ENCODE measurements at regions not wholly inside any gene's neighbourhood (a gene's known extent, or its start where the extent isn't known, plus 50 kb on each side); places are given as distances from the start of the nearest gene placed in this dataset.

DNA sequence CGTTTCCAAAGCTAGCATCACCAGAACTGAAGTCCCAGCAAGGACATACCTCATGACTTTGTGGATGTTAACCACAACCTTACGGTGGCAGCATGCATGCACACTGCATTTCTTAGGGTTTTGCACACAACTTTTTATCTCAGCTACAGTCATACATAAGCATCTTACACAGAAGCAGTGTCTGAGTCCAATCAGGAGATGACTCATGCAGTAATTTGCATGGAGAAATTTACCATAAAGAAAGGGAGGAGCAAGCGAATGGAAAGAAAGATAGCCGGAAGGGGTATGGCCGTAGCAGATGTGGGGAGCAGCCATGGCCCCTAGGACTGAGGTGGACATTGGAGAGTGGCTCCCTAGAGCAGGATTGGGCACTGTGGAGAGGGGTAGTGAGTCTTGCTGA is 522.5 kb downstream of the GALR1 start:
- Histone ChIP-seq H3K9ac (ENCODE audit: low read length) (no peak overlapping the region), H3K4me3 (ENCODE audit: low read length) (no peak overlapping the region), H3K79me2 (replicated peaks; ENCODE audit: insufficient read depth, low read length) (no peaks in the 10 kb centered on the region), H3K9me2 (ENCODE audit: insufficient read depth, low read length) (no peaks in the 10 kb centered on the region), H3K27ac (ENCODE audit: low read length) (no peak overlapping the region), H3K27me3 (ENCODE audit: insufficient read depth, low read depth, low read length) (no peaks in the 10 kb centered on the region), H3F3A (ENCODE audit: insufficient read depth, low read length, poor library complexity, severe bottlenecking) (no peaks in the 10 kb centered on the region), H4K20me1 (ENCODE audit: insufficient read depth) (no peaks in the 10 kb centered on the region), H2AFZ (ENCODE audit: low read depth, low read length) (no peak overlapping the region), H3K4me2 (ENCODE audit: low read length) (no peak overlapping the region), H3K36me3 (ENCODE audit: insufficient read depth, low read length) (no peaks in the 10 kb centered on the region), H3K9me3 (ENCODE audit: low read length) (no peaks in the 10 kb centered on the region)
- no peak for TF ChIP-seq RAD21 (conservative IDR thresholded peaks at IDR 0.05)
- no peak for TF ChIP-seq EZH2 (IDR thresholded peaks at IDR 0.05; ENCODE audit: borderline replicate concordance, insufficient read depth, low read length, poor library complexity, severe bottlenecking)
- TF ChIP-seq EP300 (conservative IDR thresholded peaks at IDR 0.05; ENCODE audit: poor library complexity, severe bottlenecking), result no peak
- TF ChIP-seq POLR2AphosphoS5 (IDR thresholded peaks at IDR 0.05), result no peak
- TF ChIP-seq SMC3 (conservative IDR thresholded peaks at IDR 0.05; ENCODE audit: poor library complexity), result no peak
- TF ChIP-seq TAF1 (IDR thresholded peaks at IDR 0.05; ENCODE audit: low read depth), result no peak
- TF ChIP-seq, protein P1, sequence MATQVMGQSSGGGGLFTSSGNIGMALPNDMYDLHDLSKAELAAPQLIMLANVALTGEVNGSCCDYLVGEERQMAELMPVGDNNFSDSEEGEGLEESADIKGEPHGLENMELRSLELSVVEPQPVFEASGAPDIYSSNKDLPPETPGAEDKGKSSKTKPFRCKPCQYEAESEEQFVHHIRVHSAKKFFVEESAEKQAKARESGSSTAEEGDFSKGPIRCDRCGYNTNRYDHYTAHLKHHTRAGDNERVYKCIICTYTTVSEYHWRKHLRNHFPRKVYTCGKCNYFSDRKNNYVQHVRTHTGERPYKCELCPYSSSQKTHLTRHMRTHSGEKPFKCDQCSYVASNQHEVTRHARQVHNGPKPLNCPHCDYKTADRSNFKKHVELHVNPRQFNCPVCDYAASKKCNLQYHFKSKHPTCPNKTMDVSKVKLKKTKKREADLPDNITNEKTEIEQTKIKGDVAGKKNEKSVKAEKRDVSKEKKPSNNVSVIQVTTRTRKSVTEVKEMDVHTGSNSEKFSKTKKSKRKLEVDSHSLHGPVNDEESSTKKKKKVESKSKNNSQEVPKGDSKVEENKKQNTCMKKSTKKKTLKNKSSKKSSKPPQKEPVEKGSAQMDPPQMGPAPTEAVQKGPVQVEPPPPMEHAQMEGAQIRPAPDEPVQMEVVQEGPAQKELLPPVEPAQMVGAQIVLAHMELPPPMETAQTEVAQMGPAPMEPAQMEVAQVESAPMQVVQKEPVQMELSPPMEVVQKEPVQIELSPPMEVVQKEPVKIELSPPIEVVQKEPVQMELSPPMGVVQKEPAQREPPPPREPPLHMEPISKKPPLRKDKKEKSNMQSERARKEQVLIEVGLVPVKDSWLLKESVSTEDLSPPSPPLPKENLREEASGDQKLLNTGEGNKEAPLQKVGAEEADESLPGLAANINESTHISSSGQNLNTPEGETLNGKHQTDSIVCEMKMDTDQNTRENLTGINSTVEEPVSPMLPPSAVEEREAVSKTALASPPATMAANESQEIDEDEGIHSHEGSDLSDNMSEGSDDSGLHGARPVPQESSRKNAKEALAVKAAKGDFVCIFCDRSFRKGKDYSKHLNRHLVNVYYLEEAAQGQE (IDR thresholded peaks at IDR 0.05; ENCODE audit: borderline replicate concordance), result no peak
- TF ChIP-seq MXI1 (conservative IDR thresholded peaks at IDR 0.05; ENCODE audit: poor library complexity, severe bottlenecking), result no peak
- TF ChIP-seq, protein P2, sequence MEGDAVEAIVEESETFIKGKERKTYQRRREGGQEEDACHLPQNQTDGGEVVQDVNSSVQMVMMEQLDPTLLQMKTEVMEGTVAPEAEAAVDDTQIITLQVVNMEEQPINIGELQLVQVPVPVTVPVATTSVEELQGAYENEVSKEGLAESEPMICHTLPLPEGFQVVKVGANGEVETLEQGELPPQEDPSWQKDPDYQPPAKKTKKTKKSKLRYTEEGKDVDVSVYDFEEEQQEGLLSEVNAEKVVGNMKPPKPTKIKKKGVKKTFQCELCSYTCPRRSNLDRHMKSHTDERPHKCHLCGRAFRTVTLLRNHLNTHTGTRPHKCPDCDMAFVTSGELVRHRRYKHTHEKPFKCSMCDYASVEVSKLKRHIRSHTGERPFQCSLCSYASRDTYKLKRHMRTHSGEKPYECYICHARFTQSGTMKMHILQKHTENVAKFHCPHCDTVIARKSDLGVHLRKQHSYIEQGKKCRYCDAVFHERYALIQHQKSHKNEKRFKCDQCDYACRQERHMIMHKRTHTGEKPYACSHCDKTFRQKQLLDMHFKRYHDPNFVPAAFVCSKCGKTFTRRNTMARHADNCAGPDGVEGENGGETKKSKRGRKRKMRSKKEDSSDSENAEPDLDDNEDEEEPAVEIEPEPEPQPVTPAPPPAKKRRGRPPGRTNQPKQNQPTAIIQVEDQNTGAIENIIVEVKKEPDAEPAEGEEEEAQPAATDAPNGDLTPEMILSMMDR (IDR thresholded peaks at IDR 0.05; ENCODE audit: poor library complexity, severe bottlenecking), result no peak

DNA sequence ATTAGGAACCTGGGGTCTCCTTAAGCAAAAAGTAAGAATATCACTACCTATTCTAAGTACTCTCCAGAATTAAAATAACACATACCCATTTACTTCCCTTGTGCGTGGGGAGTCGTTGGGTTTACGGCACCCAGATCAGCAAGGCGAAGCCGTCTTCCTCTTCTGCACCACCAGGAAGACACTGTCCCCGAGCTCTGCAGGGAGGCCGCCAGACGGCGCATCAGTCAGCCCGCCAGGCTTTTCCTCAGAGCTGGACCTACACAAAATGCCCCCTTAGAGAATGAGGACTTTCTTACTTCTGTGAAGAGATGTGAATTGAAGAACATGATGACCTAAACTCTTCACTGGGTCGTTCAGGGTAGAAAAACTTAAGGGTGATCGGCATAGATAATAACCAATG is 526.5 kb downstream of the GALR1 start:
- no peak overlapping the region for H2AFZ ChIP-seq (ENCODE audit: low read depth, low read length)
- no peaks in the 10 kb centered on the region for H3K79me2 ChIP-seq (replicated peaks; ENCODE audit: insufficient read depth, low read length)
- no peak overlapping the region for H3K9ac ChIP-seq (ENCODE audit: low read length)
- no peak overlapping the region for H3K27ac ChIP-seq (ENCODE audit: low read length)
- no peak overlapping the region for H3K4me3 ChIP-seq (ENCODE audit: low read length)
- no peaks in the 10 kb centered on the region for H3K9me3 ChIP-seq (ENCODE audit: low read length)
- no peaks in the 10 kb centered on the region for H3F3A ChIP-seq (ENCODE audit: insufficient read depth, low read length, poor library complexity, severe bottlenecking)
- no peak for TF ChIP-seq EZH2 (IDR thresholded peaks at IDR 0.05; ENCODE audit: borderline replicate concordance, insufficient read depth, low read length, poor library complexity, severe bottlenecking)
- TF ChIP-seq EP300 (conservative IDR thresholded peaks at IDR 0.05; ENCODE audit: poor library complexity, severe bottlenecking), result no peak
- TF ChIP-seq SMC3 (conservative IDR thresholded peaks at IDR 0.05; ENCODE audit: poor library complexity), result no peak
- TF ChIP-seq RAD21 (conservative IDR thresholded peaks at IDR 0.05), result no peak
- TF ChIP-seq MXI1 (conservative IDR thresholded peaks at IDR 0.05; ENCODE audit: poor library complexity, severe bottlenecking), result no peak
- TF ChIP-seq TAF1 (IDR thresholded peaks at IDR 0.05; ENCODE audit: low read depth), result no peak
- no peak for TF ChIP-seq POLR2AphosphoS5 (IDR thresholded peaks at IDR 0.05)
- TF ChIP-seq, protein P1 (IDR thresholded peaks at IDR 0.05; ENCODE audit: borderline replicate concordance), result no peak
- TF ChIP-seq, protein P2 (IDR thresholded peaks at IDR 0.05; ENCODE audit: poor library complexity, severe bottlenecking), result no peak
- no peaks in the 10 kb centered on the region for H3K36me3 ChIP-seq (ENCODE audit: insufficient read depth, low read length)
- no peaks in the 10 kb centered on the region for H3K27me3 ChIP-seq (ENCODE audit: insufficient read depth, low read depth, low read length)
- H3K4me2 ChIP-seq (ENCODE audit: low read length), result no peak overlapping the region
- no peaks in the 10 kb centered on the region for H3K9me2 ChIP-seq (ENCODE audit: insufficient read depth, low read length)
- no peaks in the 10 kb centered on the region for H4K20me1 ChIP-seq (ENCODE audit: insufficient read depth)
